ENCODE measurements at regions not wholly inside any gene's neighbourhood (a gene's known extent, or its start where the extent isn't known, plus 50 kb on each side); places are given as distances from the start of the nearest gene placed in this dataset.

DNA sequence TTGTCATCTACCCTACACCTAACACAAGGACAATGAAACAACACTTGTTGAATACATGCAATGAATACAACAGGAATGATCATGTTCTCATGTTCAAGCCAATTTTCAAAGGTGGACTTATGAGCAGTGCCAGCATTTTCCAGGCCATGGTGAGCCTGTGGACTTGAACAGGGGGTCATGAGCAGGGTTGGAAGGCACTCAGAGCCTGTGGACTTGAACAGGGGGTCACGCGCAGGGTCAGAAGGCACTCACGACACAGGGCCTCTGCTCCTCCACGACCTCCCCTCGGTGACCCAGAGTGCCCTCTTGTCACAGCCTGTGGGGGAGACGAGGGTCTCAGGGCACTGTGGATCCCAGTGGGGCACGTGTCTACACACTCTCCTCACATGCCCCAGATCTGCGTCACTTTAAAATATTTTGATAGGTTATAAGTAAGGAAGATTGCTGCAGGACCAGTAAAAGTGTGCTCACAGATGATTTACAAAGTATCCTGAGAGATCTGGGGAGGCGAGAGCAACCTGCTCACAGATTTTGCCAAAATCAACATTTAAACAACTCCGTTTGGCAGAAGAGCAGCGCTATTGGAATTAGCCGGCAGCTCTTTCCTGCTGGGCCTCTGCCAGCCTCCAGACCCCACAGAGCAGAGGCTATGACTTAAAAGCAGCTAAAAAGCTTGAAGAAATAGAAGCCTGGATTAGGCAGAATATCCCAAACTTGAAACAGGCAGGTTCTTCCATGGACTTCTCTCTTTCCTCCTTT lies 121.9 kb downstream of the TMEM18 start:
- peaks cover 50% of the 10 kb centered on the region for H3K4me1 Mint-ChIP-seq
- peak overlapping the region in 2 of 3 experiments; percentile 18 to 63 for H3K27ac Mint-ChIP-seq
- no peaks in the 10 kb centered on the region for H3K36me3 Mint-ChIP-seq (ENCODE audit: low read depth)
- H3K27me3 Mint-ChIP-seq (ENCODE audit: low read depth) = peaks cover 55% of the 10 kb centered on the region
- TF ChIP-seq, protein P1, sequence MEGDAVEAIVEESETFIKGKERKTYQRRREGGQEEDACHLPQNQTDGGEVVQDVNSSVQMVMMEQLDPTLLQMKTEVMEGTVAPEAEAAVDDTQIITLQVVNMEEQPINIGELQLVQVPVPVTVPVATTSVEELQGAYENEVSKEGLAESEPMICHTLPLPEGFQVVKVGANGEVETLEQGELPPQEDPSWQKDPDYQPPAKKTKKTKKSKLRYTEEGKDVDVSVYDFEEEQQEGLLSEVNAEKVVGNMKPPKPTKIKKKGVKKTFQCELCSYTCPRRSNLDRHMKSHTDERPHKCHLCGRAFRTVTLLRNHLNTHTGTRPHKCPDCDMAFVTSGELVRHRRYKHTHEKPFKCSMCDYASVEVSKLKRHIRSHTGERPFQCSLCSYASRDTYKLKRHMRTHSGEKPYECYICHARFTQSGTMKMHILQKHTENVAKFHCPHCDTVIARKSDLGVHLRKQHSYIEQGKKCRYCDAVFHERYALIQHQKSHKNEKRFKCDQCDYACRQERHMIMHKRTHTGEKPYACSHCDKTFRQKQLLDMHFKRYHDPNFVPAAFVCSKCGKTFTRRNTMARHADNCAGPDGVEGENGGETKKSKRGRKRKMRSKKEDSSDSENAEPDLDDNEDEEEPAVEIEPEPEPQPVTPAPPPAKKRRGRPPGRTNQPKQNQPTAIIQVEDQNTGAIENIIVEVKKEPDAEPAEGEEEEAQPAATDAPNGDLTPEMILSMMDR (IDR thresholded peaks at IDR 0.05; ENCODE audit: unreplicated experiment in 3 of 3) = no peak
- H3K4me3 Mint-ChIP-seq = no peak overlapping the region
- no peaks in the 10 kb centered on the region for H3K9me3 Mint-ChIP-seq

DNA sequence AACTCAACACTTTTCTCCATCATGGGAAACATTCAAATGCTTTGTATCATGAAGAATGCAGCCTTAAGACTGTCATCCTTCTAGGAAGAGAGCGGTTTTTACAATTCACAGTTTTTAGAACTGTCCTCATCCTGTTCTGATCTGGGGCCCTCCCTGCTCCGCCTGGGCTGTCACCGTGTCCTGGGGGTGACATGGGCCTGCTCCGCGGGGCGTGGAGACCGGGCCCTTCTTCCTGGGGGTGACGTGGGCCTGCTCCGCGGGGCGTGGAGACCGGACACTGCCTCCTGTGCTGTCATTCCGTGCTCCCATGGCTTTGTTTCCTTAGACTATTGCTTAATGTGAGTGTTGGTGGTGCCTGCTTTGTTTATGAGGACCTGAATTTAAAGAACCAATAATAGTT lies 122.8 kb downstream of the TMEM18 start:
- TF ChIP-seq, protein P1 (IDR thresholded peaks at IDR 0.05; ENCODE audit: unreplicated experiment in 3 of 3) = no peak
- H3K4me1 Mint-ChIP-seq = peaks cover 52% of the 10 kb centered on the region
- no peaks in the 10 kb centered on the region for H3K9me3 Mint-ChIP-seq
- no peaks in the 10 kb centered on the region for H3K36me3 Mint-ChIP-seq (ENCODE audit: low read depth)
- peak overlapping the region in 2 of 3 experiments; percentile 27 to 63 for H3K27ac Mint-ChIP-seq
- peaks cover 51% of the 10 kb centered on the region for H3K27me3 Mint-ChIP-seq (ENCODE audit: low read depth)
- no peak overlapping the region for H3K4me3 Mint-ChIP-seq

DNA sequence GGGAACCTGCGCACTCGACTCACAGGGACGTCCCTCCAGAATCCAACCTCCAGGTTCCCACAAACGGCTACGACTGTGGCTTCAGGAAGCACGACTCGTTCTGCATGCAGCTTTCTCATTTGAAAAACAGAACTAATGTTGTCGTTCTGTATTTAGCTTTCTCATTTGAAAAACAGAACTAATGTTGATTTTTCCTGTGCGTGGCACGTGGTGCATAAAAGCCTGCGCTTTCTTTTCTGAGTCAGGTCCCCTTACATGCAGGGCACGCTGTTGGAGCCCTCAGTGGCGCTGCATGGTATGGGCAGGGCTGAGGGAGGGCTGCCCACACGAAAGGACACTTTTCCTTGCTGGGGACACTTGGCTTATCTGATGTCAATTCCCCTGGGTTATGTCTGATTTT lies 124.3 kb downstream of the TMEM18 start:
- peaks cover 52% of the 10 kb centered on the region for H3K4me1 Mint-ChIP-seq
- TF ChIP-seq, protein P1 (IDR thresholded peaks at IDR 0.05; ENCODE audit: unreplicated experiment in 3 of 3) = no peak
- no peaks in the 10 kb centered on the region for H3K36me3 Mint-ChIP-seq (ENCODE audit: low read depth)
- no peak overlapping the region for H3K4me3 Mint-ChIP-seq
- H3K27ac Mint-ChIP-seq = no peak overlapping the region
- H3K9me3 Mint-ChIP-seq = no peaks in the 10 kb centered on the region
- peaks cover 45% of the 10 kb centered on the region for H3K27me3 Mint-ChIP-seq (ENCODE audit: low read depth)

DNA sequence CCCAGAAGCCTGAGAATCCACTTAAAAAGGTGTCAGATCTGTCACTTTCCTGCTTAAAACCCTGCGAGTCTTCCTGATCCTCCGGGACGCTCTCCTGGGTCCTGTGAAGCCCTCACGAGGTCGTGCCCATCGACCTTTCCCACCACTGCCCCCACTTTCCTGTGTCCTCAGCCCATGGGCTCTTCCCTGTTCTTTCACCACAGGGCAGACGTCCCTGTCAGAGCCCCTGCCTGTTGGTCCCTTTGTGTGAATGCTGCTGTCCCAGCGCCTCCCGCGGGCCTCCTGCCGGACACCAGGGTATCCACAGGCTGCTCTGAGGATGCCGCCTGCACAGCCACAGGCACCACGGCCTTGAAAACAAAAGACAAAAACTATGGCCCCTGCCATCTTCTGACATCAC lies 125.6 kb downstream of the TMEM18 start:
- H3K4me3 Mint-ChIP-seq = no peak overlapping the region
- no peaks in the 10 kb centered on the region for H3K9me3 Mint-ChIP-seq
- no peak overlapping the region for H3K27ac Mint-ChIP-seq
- H3K4me1 Mint-ChIP-seq = peaks cover 51% of the 10 kb centered on the region
- H3K27me3 Mint-ChIP-seq (ENCODE audit: low read depth) = peaks cover 37% of the 10 kb centered on the region
- H3K36me3 Mint-ChIP-seq (ENCODE audit: low read depth) = no peaks in the 10 kb centered on the region
- TF ChIP-seq, protein P1 (IDR thresholded peaks at IDR 0.05; ENCODE audit: unreplicated experiment in 3 of 3) = peak in 1 of 3 experiments; percentile 22

DNA sequence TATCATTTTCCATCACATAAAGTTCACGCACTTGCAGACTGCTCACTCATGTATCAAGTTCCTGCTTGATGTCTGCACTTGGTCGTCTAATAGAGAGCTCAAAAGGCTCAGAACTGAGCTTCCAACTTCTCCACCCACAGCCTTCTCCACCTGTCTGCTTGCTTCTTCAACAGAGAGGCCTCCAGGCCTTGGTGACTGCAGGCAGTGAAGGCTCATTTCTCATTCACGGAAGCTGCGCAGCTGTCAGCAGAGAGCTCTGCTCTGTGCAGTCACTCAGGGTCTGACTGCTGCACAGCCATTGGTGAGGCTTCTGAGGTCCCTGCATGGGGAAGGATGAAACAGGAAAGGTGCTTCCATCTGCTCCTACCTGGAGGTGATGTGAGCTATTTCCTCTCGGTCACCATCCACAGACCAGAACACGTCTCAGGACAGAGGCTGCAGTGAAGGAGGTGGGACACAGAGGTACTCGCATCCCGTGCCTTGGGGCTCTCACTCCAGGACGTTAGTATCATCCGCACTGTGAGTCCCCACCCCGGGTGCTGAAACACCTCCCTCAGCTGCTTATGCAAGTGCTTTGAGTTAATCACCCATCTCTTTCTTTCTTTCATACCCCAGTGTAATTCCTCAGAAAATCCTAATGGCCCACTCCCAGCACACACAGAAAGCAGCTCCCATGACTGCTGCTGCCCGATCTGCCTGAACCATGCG lies 126.2 kb downstream of the TMEM18 start:
- TF ChIP-seq, protein P1 (IDR thresholded peaks at IDR 0.05; ENCODE audit: unreplicated experiment in 3 of 3) = no peak
- H3K27ac Mint-ChIP-seq = no peak overlapping the region
- H3K4me1 Mint-ChIP-seq = peaks cover 46% of the 10 kb centered on the region
- peaks cover 31% of the 10 kb centered on the region for H3K27me3 Mint-ChIP-seq (ENCODE audit: low read depth)
- no peak overlapping the region for H3K4me3 Mint-ChIP-seq
- H3K9me3 Mint-ChIP-seq = no peaks in the 10 kb centered on the region
- no peaks in the 10 kb centered on the region for H3K36me3 Mint-ChIP-seq (ENCODE audit: low read depth)
